ENCODE measurements at regions not wholly inside any gene's neighbourhood (a gene's known extent, or its start where the extent isn't known, plus 50 kb on each side); places are given as distances from the start of the nearest gene placed in this dataset.

- H3K9ac ChIP-seq (ENCODE audit: low read depth in 1 of 2, low read length in 2 of 2): no peak overlapping the region
Measured at GRCh38 chr4:37169956-37170355, 74.6 kb upstream of the NWD2 start.

DNA sequence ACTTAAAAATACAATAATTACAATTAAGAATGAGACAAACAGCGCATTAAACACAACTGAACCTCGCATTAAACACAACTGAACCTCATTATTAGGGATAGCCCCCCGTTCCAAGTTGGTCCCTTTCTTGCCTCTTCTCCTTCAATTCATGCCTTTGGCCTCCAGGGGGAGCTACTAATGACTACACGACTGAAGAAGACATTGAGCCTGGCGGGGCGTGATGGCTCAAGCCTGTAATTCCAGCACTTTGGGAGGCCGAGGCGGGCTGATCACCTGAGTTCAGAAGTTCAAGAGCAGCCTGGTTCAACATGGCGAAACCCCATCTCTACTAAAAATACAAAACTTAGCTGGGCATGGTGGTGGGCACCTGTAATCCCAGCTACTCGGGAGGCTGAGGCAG is 56.4 kb upstream of the NWD2 start:
- Histone ChIP-seq H3K36me3 (ENCODE audit: control insufficient read depth in 2 of 2, insufficient read depth in 2 of 2, low read length in 2 of 2) (no peaks in the 10 kb centered on the region), H3K27me3 (ENCODE audit: control insufficient read depth in 2 of 2, insufficient read depth in 2 of 2, low read length in 2 of 2) (no peaks in the 10 kb centered on the region), H3K9me3 (ENCODE audit: control insufficient read depth in 2 of 2, low read length in 2 of 2) (no peaks in the 10 kb centered on the region), H3K9ac (ENCODE audit: low read depth in 1 of 2, low read length in 2 of 2) (no peak overlapping the region), H3K4me1 (ENCODE audit: control insufficient read depth in 2 of 2, insufficient read depth in 2 of 2, low read length in 2 of 2) (no peaks in the 10 kb centered on the region), H3K4me3 (ENCODE audit: low read length in 2 of 2) (no peak overlapping the region), H3K27ac (ENCODE audit: low read depth in 2 of 2, low read length in 2 of 2) (no peak overlapping the region)

More at GRCh38 chr4:37169956-37170355, 74.6 kb upstream of the NWD2 start:
- Histone ChIP-seq H3K4me1 (ENCODE audit: control insufficient read depth in 2 of 2, insufficient read depth in 2 of 2, low read length in 2 of 2) (no peaks in the 10 kb centered on the region), H3K36me3 (ENCODE audit: control insufficient read depth in 2 of 2, insufficient read depth in 2 of 2, low read length in 2 of 2) (no peaks in the 10 kb centered on the region), H3K4me3 (ENCODE audit: low read length in 2 of 2) (no peak overlapping the region), H3K27me3 (ENCODE audit: control insufficient read depth in 2 of 2, insufficient read depth in 2 of 2, low read length in 2 of 2) (no peaks in the 10 kb centered on the region), H3K9me3 (ENCODE audit: control insufficient read depth in 2 of 2, low read length in 2 of 2) (no peaks in the 10 kb centered on the region), H3K27ac (ENCODE audit: low read depth in 2 of 2, low read length in 2 of 2) (no peak overlapping the region)

Measured in mucosa of rectum (tissue), 2 donors.